HCT116 (cell line): ENCODE measurements at regions not wholly inside any gene's neighbourhood (a gene's known extent, or its start where the extent isn't known, plus 50 kb on each side); places are given as distances from the start of the nearest gene placed in this dataset.

Experiments used
- ATAC-seq: fragments of 200-7000 bp; cut with Tn5 transposase; 2 replicates; pipeline ENCODE4 v1.9.1; 2020; ENCODE audit warnings: mild to moderate bottlenecking, moderate library complexity
- BruUV-seq: library from RNA; stranded (reverse); fragments of 400-500 nt; replicated peaks from 2 replicates; lab custom pipeline; 2021; lab: Mats Ljungman, UMichigan
- CTCF ChIA-PET: fragments of 300-600 bp; sonication (Branson Sonifier 250); formaldehyde crosslinking; loops from one replicate; lab custom pipeline; 2021; ENCODE audit warnings: antibody characterized with exemption; lab: Charles Lee
- POLR2A ChIA-PET: fragments of 300-600, 350-600 bp; sonication (Branson Sonifier 250); formaldehyde crosslinking; loops from one replicate; lab custom pipeline; 2021; ENCODE audit warnings: antibody characterized with exemption; lab: Charles Lee
- RAD21 ChIA-PET, 2 experiments: fragments of 300-600 bp; sonication (Branson Sonifier 250); formaldehyde crosslinking; loops; one replicate each; lab custom pipeline; 2023; ENCODE audit warnings: low total read pairs in 2 of 2; ENCODE audit not compliant: uncharacterized antibody in 2 of 2, unreplicated experiment in 2 of 2, low non-redundant PET in 1 of 2; lab: Charles Lee
- DNase-seq: peaks from one replicate; pipeline ENCODE4 v3.0.0-alpha.2; 2010; ENCODE audit warnings: low read depth, low spot score
- H2AFZ ChIP-seq: fragments of 200-600 bp; shearing (Covaris generic), sonication (generic); 2 replicates; pipeline ENCODE4 v1.6.1; 2017; ENCODE audit warnings: low read depth, mixed run types, mixed read lengths, antibody characterized with exemption, low read length; ENCODE audit not compliant: poor library complexity, severe bottlenecking
- H3K27ac ChIP-seq: 2 replicates; pipeline ENCODE4 v1.5.1; 2012; ENCODE audit warnings: low read depth, low read length
- H3K27me3 ChIP-seq: fragments of 200-600 bp; sonication (generic); 2 replicates; pipeline ENCODE4 v1.6.1; 2016; ENCODE audit warnings: mixed run types, low read length, mixed read lengths; ENCODE audit not compliant: insufficient read depth
- H3K36me3 ChIP-seq, 2 experiments: fragments of 200-500 bp in 1 of 2; fragments of 200-600 bp in 1 of 2; sonication (Bioruptor generic) in 1 of 2; sonication (generic) in 1 of 2; 2 replicates each; pipeline versions ENCODE4 v1.5.1 to v1.6.1; 2014 to 2016; ENCODE audit warnings: low read length in 2 of 2, inconsistent platforms in 1 of 2, mixed read lengths in 1 of 2, mixed run types in 1 of 2; ENCODE audit not compliant: insufficient read depth in 2 of 2, control insufficient read depth in 1 of 2
- H3K4me1 ChIP-seq, 2 experiments: fragments of 200-600 bp in 1 of 2; sonication (generic) in 1 of 2; 2 replicates each; pipeline versions ENCODE4 v1.5.1 to v1.6.1; 2012 to 2017; ENCODE audit warnings: low read length in 2 of 2, inconsistent platforms in 1 of 2, mild to moderate bottlenecking in 1 of 2, mixed read lengths in 1 of 2, mixed run types in 1 of 2, moderate library complexity in 1 of 2; ENCODE audit not compliant: insufficient read depth in 2 of 2, control insufficient read depth in 1 of 2
- H3K4me2 ChIP-seq: fragments of 200-600 bp; sonication (generic); 2 replicates; pipeline ENCODE4 v1.6.1; 2017; ENCODE audit warnings: mixed run types, low read length, mixed read lengths
- H3K4me3 ChIP-seq, 2 experiments: fragments of 200-600 bp in 1 of 2; sonication (generic) in 1 of 2; replicated peaks in 1 of 2; 2 replicates each; pipeline ENCODE4 v1.5.1; 2011 to 2016; ENCODE audit warnings: low read length in 2 of 2, control low read depth in 1 of 2, low read depth in 1 of 2, mild to moderate bottlenecking in 1 of 2, mixed read lengths in 1 of 2, mixed run types in 1 of 2
- H3K79me2 ChIP-seq: fragments of 200-600 bp; sonication (generic); 2 replicates; pipeline ENCODE4 v1.6.1; 2017; ENCODE audit warnings: mild to moderate bottlenecking, mixed run types, low read length, moderate library complexity, mixed read lengths; ENCODE audit not compliant: insufficient read depth
- H3K9ac ChIP-seq: fragments of 200-600 bp; sonication (generic); 2 replicates; pipeline ENCODE4 v1.6.1; 2016; ENCODE audit warnings: low read length, mixed read lengths
- H3K9me2 ChIP-seq: fragments of 200-600 bp; sonication (generic), shearing (Covaris generic); 2 replicates; pipeline ENCODE4 v1.6.1; 2017; ENCODE audit warnings: mixed run types, mild to moderate bottlenecking, moderate library complexity; ENCODE audit not compliant: insufficient read depth
- H3K9me3 ChIP-seq, 2 experiments: fragments of 200-500 bp in 1 of 2; fragments of 200-600 bp in 1 of 2; sonication (Bioruptor generic) in 1 of 2; sonication (generic) in 1 of 2; 2 replicates each; pipeline ENCODE4 v1.6.1; 2014 to 2017; ENCODE audit warnings: low read length in 2 of 2, mixed read lengths in 2 of 2, inconsistent platforms in 1 of 2, low read depth in 1 of 2, mild to moderate bottlenecking in 1 of 2, mixed run types in 1 of 2, moderate library complexity in 1 of 2; ENCODE audit not compliant: control insufficient read depth in 1 of 2, insufficient read depth in 1 of 2
- H4K20me1 ChIP-seq: fragments of 200-600 bp; sonication (generic), shearing (Covaris generic); 2 replicates; pipeline ENCODE4 v1.6.1; 2017; ENCODE audit warnings: mixed run types, mild to moderate bottlenecking, moderate library complexity; ENCODE audit not compliant: insufficient read depth
- CEBPB ChIP-seq: IDR thresholded peaks from 2 replicates; pipeline ENCODE4 v1.6.1; 2012; ENCODE audit warnings: low read depth
- EGR1 ChIP-seq: IDR thresholded peaks from 2 replicates; pipeline ENCODE4 v1.6.1; 2012; ENCODE audit warnings: low read depth
- ELF1 ChIP-seq: IDR thresholded peaks from 2 replicates; pipeline ENCODE4 v1.6.1; 2012; ENCODE audit warnings: low read depth, borderline replicate concordance
- EZH2 ChIP-seq: fragments of 200-600 bp; sonication (generic); IDR thresholded peaks from 2 replicates; pipeline ENCODE4 v1.6.1; 2017; ENCODE audit warnings: antibody characterized with exemption, mixed run types
- EZH2phosphoT487 ChIP-seq: fragments of 200-600 bp; IDR thresholded peaks from 2 replicates; pipeline ENCODE4 v1.6.1; 2018; ENCODE audit warnings: antibody characterized with exemption, borderline replicate concordance
- JUND ChIP-seq: IDR thresholded peaks from 2 replicates; pipeline ENCODE4 v1.6.1; 2012
- SIN3A ChIP-seq: IDR thresholded peaks from 2 replicates; pipeline ENCODE4 v1.6.1; 2012; ENCODE audit warnings: low read depth
- YY1 ChIP-seq: IDR thresholded peaks from 2 replicates; pipeline ENCODE4 v1.6.1; 2011; ENCODE audit warnings: low read length, low read depth, moderate library complexity, mild to moderate bottlenecking; ENCODE audit not compliant: insufficient replicate concordance; ENCODE audit errors: extremely low read depth
- ZNF274 ChIP-seq: fragments of 200-500 bp; sonication (Bioruptor generic); IDR thresholded peaks from 2 replicates; pipeline ENCODE4 v1.6.1; 2014; ENCODE audit warnings: mild to moderate bottlenecking, low read depth, low read length, inconsistent platforms
- intact Hi-C: fragments of 100-400 bp; cut with micrococcal nuclease; formaldehyde crosslinking; loops from 2 replicates; pipeline ENCODE4 v1.10.0; 2022

DNA sequence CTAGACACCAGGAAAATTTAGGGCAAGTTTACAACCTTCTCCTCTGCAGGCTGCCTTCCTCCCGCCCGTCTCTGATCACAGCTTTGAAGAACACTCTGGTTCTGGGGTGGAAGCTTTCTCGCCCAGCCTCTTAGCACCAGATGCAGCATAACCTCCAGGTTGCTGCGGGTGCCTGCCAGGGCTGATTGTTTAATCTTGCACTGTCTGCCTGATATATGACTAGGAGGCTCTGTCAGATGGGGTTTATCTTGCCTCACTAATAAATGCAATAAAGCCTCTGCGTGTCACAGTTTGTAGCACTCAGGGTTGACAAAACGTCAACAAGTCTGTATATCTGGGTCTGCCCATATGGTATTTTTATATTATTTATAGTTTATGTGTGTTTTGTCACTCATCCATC is 388.2 kb downstream of the FUT8 start:
- POLR2A ChIA-PET: no interaction called here
- RAD21 ChIA-PET: no interaction called here
- H3K9me3 ChIP-seq: no peaks in the 10 kb centered on the region
- no peaks in the 10 kb centered on the region for H3K27me3 ChIP-seq
- BruUV-seq: no TSS peak
- H3K4me1 ChIP-seq: no peaks in the 10 kb centered on the region
- no peak overlapping the region for H3K9ac ChIP-seq
- TF ChIP-seq EGR1 (no peak), EZH2 (no peak)
- no peaks in the 10 kb centered on the region for H3K79me2 ChIP-seq
- no peaks in the 10 kb centered on the region for H3K9me2 ChIP-seq
- no peaks in the 10 kb centered on the region for H3K36me3 ChIP-seq
- H2AFZ ChIP-seq: no peak overlapping the region
- no peaks in the 10 kb centered on the region for H4K20me1 ChIP-seq
- H3K4me3 ChIP-seq: no peak overlapping the region
- no peak overlapping the region for H3K4me2 ChIP-seq
- intact Hi-C loops: no loop called here
- no peak for DNase-seq
- no peak for ATAC-seq
- CTCF ChIA-PET: no interaction called here
- H3K27ac ChIP-seq: no peak overlapping the region

- Histone ChIP-seq H3K79me2 (no peaks in the 10 kb centered on the region), H3K9me3 (no peaks in the 10 kb centered on the region), H3K4me1 (no peaks in the 10 kb centered on the region), H2AFZ (no peak overlapping the region), H3K9ac (no peak overlapping the region), H3K4me3 (no peak overlapping the region), H4K20me1 (no peaks in the 10 kb centered on the region), H3K27me3 (no peaks in the 10 kb centered on the region), H3K36me3 (no peaks in the 10 kb centered on the region), H3K4me2 (no peak overlapping the region), H3K27ac (no peak overlapping the region), H3K9me2 (no peaks in the 10 kb centered on the region)
- no peak for TF ChIP-seq CEBPB
- no peak for TF ChIP-seq YY1
- TF ChIP-seq EZH2phosphoT487: no peak
- no peak for TF ChIP-seq ZNF274
- no peak for TF ChIP-seq SIN3A
- no peak for TF ChIP-seq JUND
- no peak for TF ChIP-seq ELF1
- ATAC-seq: no peak
- intact Hi-C loops: no loop called here
- POLR2A ChIA-PET: no interaction called here
- BruUV-seq: no TSS peak
- DNase-seq: no peak
- CTCF ChIA-PET: interaction anchor here (1.7 kb wide), 1 partner anchor 22 kb away, joined by 3 read pairs; no protein-coding TSS in a partner anchor
- RAD21 ChIA-PET: no interaction called here
Measured at GRCh38 chr14:65802196-65802595, 389.7 kb downstream of the FUT8 start.
